Retinal pigment epithelial cell (primary cell): ENCODE measurements at regions not wholly inside any gene's neighbourhood (a gene's known extent, or its start where the extent isn't known, plus 50 kb on each side); places are given as distances from the start of the nearest gene placed in this dataset.

ENCODE experiments used
- DNase-seq: peaks from one replicate; pipeline ENCODE4 v3.0.0-alpha.2; 2010; ENCODE audit warnings: low read depth
- H3K4me3 ChIP-seq: 2 replicates; pipeline ENCODE4 v1.5.1; 2011; ENCODE audit warnings: mild to moderate bottlenecking, low read length, control low read depth, moderate library complexity
- TF ChIP-seq, protein P1 (sequence below): conservative IDR thresholded peaks from 2 replicates; pipeline ENCODE4 v1.5.1; 2011; ENCODE audit warnings: low read depth, low read length, control low read depth, inconsistent platforms

DNA sequence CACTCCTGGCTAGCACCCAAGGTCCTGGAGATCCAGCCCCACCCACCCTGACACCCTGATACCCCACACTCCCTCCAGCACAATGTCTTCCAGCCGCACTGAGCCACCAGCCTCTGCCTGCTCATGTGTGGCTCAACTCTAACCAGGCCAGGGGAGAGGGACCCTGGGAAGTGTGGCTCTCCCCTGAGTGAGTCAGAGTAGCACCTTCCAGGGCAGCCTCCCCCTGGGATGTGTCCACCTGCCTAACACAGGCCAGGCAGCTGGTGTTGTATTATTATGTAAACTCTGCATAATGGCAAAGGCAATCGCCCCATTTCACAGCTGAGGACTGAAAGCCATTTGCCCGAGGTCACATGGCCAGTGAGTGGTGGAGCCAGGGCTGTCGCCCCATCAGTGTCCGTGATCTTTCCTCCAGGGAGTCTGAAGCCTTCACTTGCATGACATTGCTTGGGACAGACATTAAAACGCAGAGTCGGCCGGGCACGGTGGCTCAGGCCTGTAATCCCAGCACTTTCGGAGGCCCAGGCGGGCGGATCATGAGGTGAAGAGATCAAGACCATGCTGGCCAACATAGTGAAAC lies 84.2 kb upstream of the FOXF1 start:
- DNase-seq, result no peak
- no peak overlapping the region for H3K4me3 ChIP-seq
- TF ChIP-seq, protein P1, sequence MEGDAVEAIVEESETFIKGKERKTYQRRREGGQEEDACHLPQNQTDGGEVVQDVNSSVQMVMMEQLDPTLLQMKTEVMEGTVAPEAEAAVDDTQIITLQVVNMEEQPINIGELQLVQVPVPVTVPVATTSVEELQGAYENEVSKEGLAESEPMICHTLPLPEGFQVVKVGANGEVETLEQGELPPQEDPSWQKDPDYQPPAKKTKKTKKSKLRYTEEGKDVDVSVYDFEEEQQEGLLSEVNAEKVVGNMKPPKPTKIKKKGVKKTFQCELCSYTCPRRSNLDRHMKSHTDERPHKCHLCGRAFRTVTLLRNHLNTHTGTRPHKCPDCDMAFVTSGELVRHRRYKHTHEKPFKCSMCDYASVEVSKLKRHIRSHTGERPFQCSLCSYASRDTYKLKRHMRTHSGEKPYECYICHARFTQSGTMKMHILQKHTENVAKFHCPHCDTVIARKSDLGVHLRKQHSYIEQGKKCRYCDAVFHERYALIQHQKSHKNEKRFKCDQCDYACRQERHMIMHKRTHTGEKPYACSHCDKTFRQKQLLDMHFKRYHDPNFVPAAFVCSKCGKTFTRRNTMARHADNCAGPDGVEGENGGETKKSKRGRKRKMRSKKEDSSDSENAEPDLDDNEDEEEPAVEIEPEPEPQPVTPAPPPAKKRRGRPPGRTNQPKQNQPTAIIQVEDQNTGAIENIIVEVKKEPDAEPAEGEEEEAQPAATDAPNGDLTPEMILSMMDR, result no peak

DNA sequence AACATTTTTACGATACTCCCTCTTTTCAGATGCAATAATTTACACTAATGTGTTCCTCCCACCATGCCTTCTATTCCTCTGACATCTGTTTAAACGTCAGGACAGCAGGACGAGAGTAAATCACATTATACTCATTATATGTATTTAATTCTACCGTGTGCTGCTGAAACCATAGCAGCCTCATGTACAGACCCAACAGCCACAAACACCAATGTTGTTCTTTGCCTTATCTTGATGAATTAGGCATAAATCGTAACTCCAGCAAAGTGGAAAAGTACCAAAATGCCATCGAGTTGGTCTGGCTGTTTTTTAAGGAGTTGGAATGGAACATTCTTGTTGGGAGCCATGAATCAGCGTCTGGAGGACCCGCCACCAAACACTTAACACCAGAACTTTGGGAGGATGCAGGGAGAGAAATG lies 82.9 kb upstream of the FOXF1 start:
- H3K4me3 ChIP-seq, result no peak overlapping the region
- TF ChIP-seq, protein P1, result no peak
- no peak for DNase-seq

DNA sequence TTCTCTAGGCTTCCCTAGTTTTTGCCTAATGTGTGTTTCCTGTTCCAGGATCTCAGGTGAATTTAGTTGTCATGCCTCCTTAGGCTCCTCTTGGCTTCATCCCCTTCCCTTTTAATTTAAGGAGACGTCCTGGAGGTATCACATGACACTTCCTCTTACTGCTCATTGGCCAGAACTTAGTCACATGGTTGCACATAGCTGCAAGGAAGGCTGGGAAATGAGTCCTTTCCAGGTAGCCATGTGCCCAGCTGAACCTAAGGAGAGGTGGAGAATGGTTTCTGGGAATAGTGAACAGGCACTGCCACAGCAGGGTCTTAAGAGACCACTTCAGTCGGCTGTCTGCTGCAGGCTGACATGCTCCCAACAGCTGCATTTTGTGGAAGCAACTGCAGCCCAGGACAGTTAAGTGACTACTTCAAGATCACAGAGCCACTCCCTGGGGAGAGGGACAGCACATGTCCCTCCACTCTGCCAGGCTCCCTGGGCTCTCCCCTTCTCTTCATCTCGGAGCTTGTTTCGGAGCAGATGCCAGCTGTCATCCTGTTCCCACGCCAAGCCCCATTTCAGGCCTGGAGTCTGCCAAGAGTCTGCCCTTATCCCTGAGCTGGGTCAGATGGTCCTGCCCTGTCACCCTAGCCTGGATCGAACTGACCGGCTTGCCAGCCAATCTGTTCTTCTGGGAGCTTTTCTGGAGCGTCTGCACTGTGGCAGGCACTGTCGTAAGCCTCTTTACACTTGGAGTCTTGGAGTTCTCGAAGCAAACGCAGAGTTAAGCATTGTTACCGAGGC lies 81.4 kb upstream of the FOXF1 start:
- no peak for DNase-seq
- TF ChIP-seq, protein P1, result no peak
- no peak overlapping the region for H3K4me3 ChIP-seq

DNA sequence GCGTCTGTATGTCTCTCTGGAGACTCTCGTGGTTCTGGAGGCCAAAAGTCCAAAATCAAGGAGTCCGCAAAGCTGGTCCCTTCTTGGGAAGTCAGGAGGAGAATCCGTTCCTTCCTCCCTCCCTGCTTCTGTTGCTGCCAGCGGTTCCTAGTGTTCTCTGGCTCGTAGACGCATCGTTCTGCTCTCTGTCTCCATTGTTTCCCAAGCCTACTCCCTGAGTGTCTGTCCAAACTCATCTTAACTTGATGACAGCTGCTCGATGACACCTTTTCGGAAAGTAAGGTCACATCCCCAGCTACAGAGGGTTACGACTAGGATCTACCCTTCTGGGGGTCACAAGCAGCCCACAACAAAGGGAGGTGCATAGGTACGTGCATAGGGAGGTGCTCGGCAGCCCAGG lies 80.7 kb upstream of the FOXF1 start:
- no peak for DNase-seq
- TF ChIP-seq, protein P1, result no peak
- H3K4me3 ChIP-seq, result no peak overlapping the region

DNA sequence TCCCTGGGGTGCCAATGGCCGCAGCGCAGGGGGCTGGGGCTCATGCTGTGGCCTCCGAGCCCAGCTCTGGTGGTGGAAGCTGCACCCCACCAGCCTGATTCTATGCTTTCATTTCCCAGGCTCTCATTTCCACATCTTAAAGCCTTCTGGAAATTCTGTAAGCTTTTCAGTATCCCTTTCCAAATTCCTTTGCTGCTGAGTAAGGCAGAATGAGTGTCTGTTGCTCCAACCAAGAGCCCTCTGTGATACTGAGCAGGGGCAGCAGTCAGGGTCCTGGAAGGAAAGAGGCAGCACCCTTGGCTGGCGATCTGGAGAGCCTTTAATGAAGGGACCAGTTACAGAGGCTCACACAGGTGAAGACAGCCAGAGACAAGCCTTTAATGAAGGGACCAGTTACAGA lies 79.5 kb upstream of the FOXF1 start:
- no peak for DNase-seq
- H3K4me3 ChIP-seq, result no peak overlapping the region
- TF ChIP-seq, protein P1, result no peak

DNA sequence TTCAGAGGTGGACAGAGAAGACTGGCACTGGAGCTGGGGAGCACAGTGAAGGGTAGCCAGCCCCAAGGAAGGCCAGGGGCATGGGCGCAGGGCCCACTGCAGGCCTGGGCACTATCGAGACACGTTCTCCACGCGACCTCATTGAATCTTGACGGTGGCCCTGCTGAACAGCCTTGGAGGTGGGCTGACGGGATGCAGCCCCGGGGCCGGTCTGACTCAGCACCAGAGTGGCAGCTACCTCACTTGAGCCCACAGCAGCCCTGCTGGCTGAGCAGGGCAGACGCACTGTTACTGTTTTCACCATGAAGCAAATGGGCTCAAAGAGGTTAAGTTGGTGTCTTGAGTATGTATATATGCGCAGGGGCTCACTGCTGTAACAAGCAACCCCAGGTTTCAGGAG lies 78.8 kb upstream of the FOXF1 start:
- no peak overlapping the region for H3K4me3 ChIP-seq
- TF ChIP-seq, protein P1, result no peak
- DNase-seq, result no peak

DNA sequence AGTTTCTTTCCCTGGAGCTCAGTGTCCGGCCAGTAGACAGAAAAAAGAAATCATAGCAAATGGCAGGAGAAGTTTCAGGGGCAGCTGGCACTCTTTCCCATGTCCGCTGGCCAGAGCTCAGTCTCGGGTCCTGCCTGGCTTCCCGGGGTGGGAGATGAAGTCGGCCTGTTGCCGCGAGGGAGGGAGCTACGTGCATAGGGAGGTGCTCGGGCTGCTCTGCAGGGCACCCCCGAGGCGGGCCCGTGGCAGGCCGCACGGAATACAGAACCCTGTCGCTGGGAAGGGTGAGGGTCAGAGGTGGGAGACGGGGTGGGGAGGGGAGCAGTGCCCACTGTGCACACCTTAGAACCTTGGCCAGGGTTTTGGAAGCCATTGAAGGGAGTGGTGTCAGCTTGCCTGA lies 78.3 kb upstream of the FOXF1 start:
- no peak for DNase-seq
- H3K4me3 ChIP-seq, result no peak overlapping the region
- TF ChIP-seq, protein P1, result no peak
